HG03135 (cell line): ENCODE measurements at regions not wholly inside any gene's neighbourhood (a gene's known extent, or its start where the extent isn't known, plus 50 kb on each side); places are given as distances from the start of the nearest gene placed in this dataset.
"Not testable (repeated sequence)": the region's sequence is repeated elsewhere in the genome, so short reads cannot be mapped to it uniquely, and the experiment has no call there.

Source experiments
- ATAC-seq: cut with Tn5 transposase; IDR thresholded peaks from one replicate; pipeline ENCODE4 v1.9.1; 2021; ENCODE audit warnings: mild to moderate bottlenecking, moderate library complexity; ENCODE audit not compliant: unreplicated experiment

- no peak for ATAC-seq
Measured at GRCh38 chr5:106401561-106401960, 1269.2 kb downstream of the EFNA5 start.

GRCh38 chr5:106399391-106399790, 1271.3 kb downstream of the EFNA5 start:
- no peak for ATAC-seq

GRCh38 chr5:106397700-106398099, 1273.0 kb downstream of the EFNA5 start:
- no peak for ATAC-seq

- no peak for ATAC-seq
Measured at GRCh38 chr5:106393276-106393675, 1277.5 kb downstream of the EFNA5 start.

- no peak for ATAC-seq
Measured at GRCh38 chr5:106392766-106393165, 1278.0 kb downstream of the EFNA5 start.

GRCh38 chr5:106387767-106388166, 1283.0 kb downstream of the EFNA5 start:
- ATAC-seq = not testable (repeated sequence)

- no peak for ATAC-seq
Measured at GRCh38 chr5:106386287-106386686, 1284.5 kb downstream of the EFNA5 start.

- ATAC-seq = no peak
Measured at GRCh38 chr5:106380736-106381135, 1290.0 kb downstream of the EFNA5 start.

- no peak for ATAC-seq
Measured at GRCh38 chr5:106376522-106376921, 1294.2 kb downstream of the EFNA5 start.

GRCh38 chr5:106374956-106375355, 1295.8 kb downstream of the EFNA5 start:
- ATAC-seq = no peak

GRCh38 chr5:106368021-106368420, 1302.7 kb downstream of the EFNA5 start:
- no peak for ATAC-seq

- no peak for ATAC-seq
Measured at GRCh38 chr5:106367281-106367680, 1303.5 kb downstream of the EFNA5 start.

GRCh38 chr5:106363578-106363977, 1307.2 kb downstream of the EFNA5 start:
- ATAC-seq = no peak

GRCh38 chr5:106361905-106362304, 1308.8 kb downstream of the EFNA5 start:
- no peak for ATAC-seq

- ATAC-seq = no peak
Measured at GRCh38 chr5:106331415-106331814, 1339.3 kb downstream of the EFNA5 start.

GRCh38 chr5:106324356-106324755, 1346.4 kb downstream of the EFNA5 start:
- no peak for ATAC-seq

- no peak for ATAC-seq
Measured at GRCh38 chr5:106321242-106321641, 1349.5 kb downstream of the EFNA5 start.

GRCh38 chr5:106314221-106314824, 1356.4 kb downstream of the EFNA5 start:
- no peak for ATAC-seq

GRCh38 chr5:106312360-106312759, 1358.4 kb downstream of the EFNA5 start:
- no peak for ATAC-seq

- ATAC-seq = no peak
Measured at GRCh38 chr5:106311230-106311915, 1359.4 kb downstream of the EFNA5 start.

GRCh38 chr5:106307265-106307664, 1363.5 kb downstream of the EFNA5 start:
- no peak for ATAC-seq

- no peak for ATAC-seq
Measured at GRCh38 chr5:106306313-106307028, 1364.3 kb downstream of the EFNA5 start.
